ENCODE measurements at regions not wholly inside any gene's neighbourhood (a gene's known extent, or its start where the extent isn't known, plus 50 kb on each side); places are given as distances from the start of the nearest gene placed in this dataset.
"Not testable (repeated sequence)": the region's sequence is repeated elsewhere in the genome, so short reads cannot be mapped to it uniquely, and the experiment has no call there.

- no peak for DNase-seq
Measured at GRCh38 chr7:121744877-121745276, 128.1 kb upstream of the PTPRZ1 start.

- no peak for DNase-seq
Measured at GRCh38 chr7:121744319-121744718, 128.6 kb upstream of the PTPRZ1 start.

- no peak for DNase-seq
Measured at GRCh38 chr7:121741896-121742295, 131.1 kb upstream of the PTPRZ1 start.

GRCh38 chr7:121739465-121739864 lies 133.5 kb upstream of the PTPRZ1 start:
- DNase-seq: no peak

GRCh38 chr7:121730869-121731268 lies 142.1 kb upstream of the PTPRZ1 start:
- DNase-seq: no peak

GRCh38 chr7:121714559-121715303 lies 158.2 kb upstream of the PTPRZ1 start:
- no peak for DNase-seq

- not testable (repeated sequence) for DNase-seq
Measured at GRCh38 chr7:121712961-121713360, 160.0 kb upstream of the PTPRZ1 start.

- DNase-seq: no peak
Measured at GRCh38 chr7:121697731-121698316, 175.1 kb upstream of the PTPRZ1 start.

- no peak for DNase-seq
Measured at GRCh38 chr7:121696954-121697353, 176.0 kb upstream of the PTPRZ1 start.

- DNase-seq: no peak
Measured at GRCh38 chr7:121689749-121690148, 183.2 kb upstream of the PTPRZ1 start.

GRCh38 chr7:121681700-121682099 lies 191.3 kb upstream of the PTPRZ1 start:
- DNase-seq: no peak

- no peak for DNase-seq
Measured at GRCh38 chr7:121676168-121676567, 196.8 kb upstream of the PTPRZ1 start.

- DNase-seq: not testable (repeated sequence)
Measured at GRCh38 chr7:121674455-121674854, 198.5 kb upstream of the PTPRZ1 start.

- DNase-seq: no peak
Measured at GRCh38 chr7:121669144-121669543, 203.8 kb upstream of the PTPRZ1 start.

- no peak for DNase-seq
Measured at GRCh38 chr7:121666306-121666705, 206.7 kb upstream of the PTPRZ1 start.

GRCh38 chr7:121643320-121643719 lies 229.6 kb upstream of the PTPRZ1 start:
- DNase-seq: no peak

GRCh38 chr7:121639705-121640104 lies 233.3 kb upstream of the PTPRZ1 start:
- DNase-seq: no peak

GRCh38 chr7:121638286-121638685 lies 234.7 kb upstream of the PTPRZ1 start:
- DNase-seq: no peak

GRCh38 chr7:121634356-121634755 lies 238.2 kb upstream of the FAM3C start:
- no peak for DNase-seq

GRCh38 chr7:121633186-121633585 lies 237.1 kb upstream of the FAM3C start:
- DNase-seq: no peak

- no peak for DNase-seq
Measured at GRCh38 chr7:121624958-121625357, 228.8 kb upstream of the FAM3C start.

GRCh38 chr7:121623130-121623872 lies 227.2 kb upstream of the FAM3C start:
- DNase-seq: no peak

- no peak for DNase-seq
Measured at GRCh38 chr7:121621937-121622336, 225.8 kb upstream of the FAM3C start.

Measured in occipital lobe (tissue), 1 donor.